Heart right ventricle (tissue), 16 donors: ENCODE measurements at regions not wholly inside any gene's neighbourhood (a gene's known extent, or its start where the extent isn't known, plus 50 kb on each side); places are given as distances from the start of the nearest gene placed in this dataset.

ENCODE experiments used
- ATAC-seq, 8 donors: fragments of 200-7000 bp; cut with Tn5 transposase; one replicate each; pipeline ENCODE4 v1.9.1; 2020; ENCODE audit warnings: mild to moderate bottlenecking in 8 of 8, moderate library complexity in 8 of 8, moderate number of reproducible peaks in 1 of 8
- DNase-seq, 2 donors: peaks; one replicate each; pipeline ENCODE4 v3.0.0-alpha.2; 2020
- H3K27ac ChIP-seq, 10 donors: fragments of 200-600 bp; sonication (generic) in 2 of 10; one replicate each; pipeline versions ENCODE4 v1.5.0 to v1.8.0; 2020 to 2022; ENCODE audit warnings: mild to moderate bottlenecking in 3 of 10
- H3K27me3 ChIP-seq, 7 donors: fragments of 200-600 bp; one replicate each; pipeline ENCODE4 v1.8.0; 2021 to 2022; ENCODE audit warnings: mild to moderate bottlenecking in 2 of 7
- H3K36me3 ChIP-seq, 9 donors: fragments of 200-600 bp; sonication (generic) in 1 of 9; one replicate each; pipeline versions ENCODE4 v1.5.0 to v1.8.0; 2020 to 2022; ENCODE audit warnings: mild to moderate bottlenecking in 2 of 9
- H3K4me1 ChIP-seq, 9 donors: fragments of 200-600 bp; sonication (generic) in 1 of 9; one replicate each; pipeline versions ENCODE4 v1.5.0 to v1.8.0; 2020 to 2022; ENCODE audit warnings: mild to moderate bottlenecking in 4 of 9
- H3K4me3 ChIP-seq, 10 donors: fragments of 200-600 bp; sonication (generic) in 2 of 10; one replicate each; pipeline versions ENCODE4 v1.5.0 to v1.8.0; 2020 to 2022; ENCODE audit warnings: mild to moderate bottlenecking in 7 of 10, moderate library complexity in 2 of 10
- H3K9me3 ChIP-seq, 11 donors: fragments of 200-600 bp in 10 of 11; sonication (generic) in 2 of 11; one replicate each; pipeline versions ENCODE4 v1.5.0 to v1.8.0; 2013 to 2022; ENCODE audit warnings: mild to moderate bottlenecking in 2 of 11, control low read depth in 1 of 11, moderate library complexity in 1 of 11
- CTCF ChIP-seq, 9 donors: fragments of 200-600 bp; sonication (generic) in 2 of 9; IDR thresholded peaks; one replicate each; pipeline versions ENCODE4 v1.5.0 to v1.8.0; 2021 to 2022; ENCODE audit warnings: antibody characterized with exemption in 9 of 9, mild to moderate bottlenecking in 5 of 9, moderate library complexity in 1 of 9
- WGBS, 2 donors: extraction: QIAGEN DNeasy Blood & Tissue Kit; methylation state at CpG; one replicate each; pipeline ENCODE4 v1.1.7; 2013; ENCODE audit warnings: inconsistent platforms in 1 of 2; 5-methylcytosine and 5-hydroxymethylcytosine counted together
- intact Hi-C, 10 donors: fragments of 100-400 bp; cut with DNase I; formaldehyde crosslinking; loops; one replicate each; pipeline versions ENCODE4 v1.11.1 to v1.14.2; 2022
- donor health status: Arrhythmogenic right ventricular cardiomyopathy.
- donor health status: ischemic (EF 13 %, LVEDD 7.1; RV severe dilation, severe dysfunction).
- donor health status: healthy with polysubstance abuse.
- donor health status: DM: no; HTN: yes; CAD: no.
- donor health status: DM: no; HTN: no; CAD: no.
- donor health status: ischemic (EF 25% LVEDD 6.9; RV normal size, moderate dysfunction).
- donor health status: ischemic (EF 25% LVEDD 5.7; RV mildly dilated, moderate dysfunction).
- donor health status: healthy.
- donor health status: DM: yes; HTN: yes; CAD: no.
- donor health status: Ischemic cardiomyopathy.
- donor health status: ischemic (EF 35%, LVEDD 5.7; RV mildly dilated, moderate dysfunction).
- donor health status: nonischemic (EF 11% LVEDD 7.7; RV severe dilation, severe dysfunction).
- donor health status: DM: yes; HTN: yes; CAD: no.
- donor health status: PGD.
- donor health status: ischemic (EF 29% LVEDD 5.4; RV normal size, mild dysfunction).
- donor health status: nonischemic (EF 23%, LVEDD 6.1; RV moderate dilation, normal function).

GRCh38 chr6:48774276-48774675 lies 663.3 kb upstream of the PTCHD4 start:
- no peak for TF ChIP-seq CTCF (IDR thresholded peaks at IDR 0.05)
- H3K27ac ChIP-seq = no peak overlapping the region
- DNase-seq (no peak), ATAC-seq (no peak)
- H3K27me3 ChIP-seq = no peaks in the 10 kb centered on the region
- no peaks in the 10 kb centered on the region for H3K36me3 ChIP-seq
- H3K4me1 ChIP-seq = no peaks in the 10 kb centered on the region
- intact Hi-C loops = no loop called here
- H3K9me3 ChIP-seq = no peaks in the 10 kb centered on the region
- no peak overlapping the region for H3K4me3 ChIP-seq
- 82 to 85% methylated on average over 1 of the region's 1 CpG for WGBS, 2 donors

GRCh38 chr6:48766349-48766748 lies 655.4 kb upstream of the PTCHD4 start:
- H3K27me3 ChIP-seq = peaks cover 0 to 6% (median 0%) of the 10 kb centered on the region in 7 donors
- H3K36me3 ChIP-seq = no peaks in the 10 kb centered on the region
- no peak overlapping the region for H3K4me3 ChIP-seq
- ATAC-seq (no peak), DNase-seq (no peak)
- H3K27ac ChIP-seq = no peak overlapping the region
- H3K9me3 ChIP-seq = no peaks in the 10 kb centered on the region
- 63 to 70% methylated on average over 3 of the region's 3 CpGs for WGBS, 2 donors
- intact Hi-C loops = loop anchor here in 5 of 10 donors (5.0 to 10.0 kb wide), 5 partner anchors 672 to 1134 kb away; partner anchors contain the start of gene OPN5 (in 1 of the 5)
- no peaks in the 10 kb centered on the region for H3K4me1 ChIP-seq
- no peak for TF ChIP-seq CTCF (IDR thresholded peaks at IDR 0.05)

GRCh38 chr6:48765352-48765961 lies 654.5 kb upstream of the PTCHD4 start:
- ATAC-seq = peak in 1 of 8 donors; percentile 53
- 6 to 10% methylated on average over 7 of the region's 7 CpGs for WGBS, 2 donors
- TF ChIP-seq CTCF (IDR thresholded peaks at IDR 0.05) = peak in 7 of 9 donors; percentile 46 to 59 (median 51)

GRCh38 chr6:48764286-48765044 lies 653.5 kb upstream of the PTCHD4 start:
- peaks cover 0 to 6% (median 0%) of the 10 kb centered on the region in 7 donors for H3K27me3 ChIP-seq
- no peaks in the 10 kb centered on the region for H3K4me1 ChIP-seq
- H3K4me3 ChIP-seq = no peak overlapping the region
- 46 to 62% methylated on average over 6 of the region's 6 CpGs for WGBS, 2 donors
- no peak overlapping the region for H3K27ac ChIP-seq
- no peak for TF ChIP-seq CTCF (IDR thresholded peaks at IDR 0.05)
- no peaks in the 10 kb centered on the region for H3K9me3 ChIP-seq
- DNase-seq (no peak), ATAC-seq (no peak)
- no peaks in the 10 kb centered on the region for H3K36me3 ChIP-seq
- intact Hi-C loops = loop anchor here in 7 of 10 donors (2.0 to 10.0 kb wide), 6 partner anchors 670 to 1132 kb away; partner anchors contain the start of gene OPN5 (in 1 of the 7)

More at GRCh38 chr6:48765352-48765961, 654.5 kb upstream of the PTCHD4 start:
- Histone ChIP-seq H3K36me3 (no peaks in the 10 kb centered on the region), H3K27ac (no peak overlapping the region), H3K4me3 (no peak overlapping the region), H3K27me3 (peaks cover 0 to 6% (median 0%) of the 10 kb centered on the region in 7 donors), H3K4me1 (no peaks in the 10 kb centered on the region), H3K9me3 (no peaks in the 10 kb centered on the region)
- intact Hi-C loops = loop anchor here in 7 of 10 donors (2.0 to 10.0 kb wide), 6 partner anchors 671 to 1133 kb away; partner anchors contain the start of gene OPN5 (in 1 of the 7)
- DNase-seq = no peak
